Right cardiac atrium (tissue), 5 donors: ENCODE measurements at regions not wholly inside any gene's neighbourhood (a gene's known extent, or its start where the extent isn't known, plus 50 kb on each side); places are given as distances from the start of the nearest gene placed in this dataset.

Source experiments
- ATAC-seq, 2 donors: fragments of 200-7000 bp; cut with Tn5 transposase; one replicate each; pipeline versions ENCODE4 v1.8.0 to v1.9.1; 2020; ENCODE audit warnings: moderate library complexity in 2 of 2, mild to moderate bottlenecking in 1 of 2
- DNase-seq, 3 donors: peaks; one replicate each; pipeline ENCODE4 v3.0.0-alpha.2; 2020
- H3K27ac ChIP-seq: one replicate; pipeline ENCODE4 v1.5.1; 2013; ENCODE audit warnings: mild to moderate bottlenecking, low read length, control low read depth, moderate library complexity
- H3K27me3 ChIP-seq: one replicate; pipeline ENCODE4 v1.6.1; 2013; ENCODE audit not compliant: control insufficient read depth, insufficient read depth
- H3K4me1 ChIP-seq: one replicate; pipeline ENCODE4 v1.6.1; 2013; ENCODE audit warnings: low read length; ENCODE audit not compliant: control insufficient read depth, insufficient read depth
- H3K4me3 ChIP-seq: one replicate; pipeline ENCODE4 v1.5.1; 2013; ENCODE audit warnings: low read length, control low read depth
- H3K9me3 ChIP-seq: one replicate; pipeline ENCODE4 v1.6.1; 2013; ENCODE audit warnings: low read length; ENCODE audit not compliant: control insufficient read depth
- WGBS: extraction: QIAGEN DNeasy Blood & Tissue Kit; methylation state at CpG from one replicate; pipeline ENCODE4 v1.1.7; 2013; 5-methylcytosine and 5-hydroxymethylcytosine counted together
- intact Hi-C, 4 donors: fragments of 100-400 bp; cut with DNase I; formaldehyde crosslinking; loops; one replicate each; pipeline versions ENCODE4 v1.11.0 to v1.14.0; 2022 to 2023
- donor health status: healthy with polysubstance abuse.
- donor health status: DM: no; HTN: yes; CAD: no.
- donor health status: DM: no; HTN: no; CAD: no.
- donor health status: DM: no; HTN: yes; CAD: no; lungs with severe emphysema.
- donor health status: DM: yes; HTN: yes; CAD: no.

DNA sequence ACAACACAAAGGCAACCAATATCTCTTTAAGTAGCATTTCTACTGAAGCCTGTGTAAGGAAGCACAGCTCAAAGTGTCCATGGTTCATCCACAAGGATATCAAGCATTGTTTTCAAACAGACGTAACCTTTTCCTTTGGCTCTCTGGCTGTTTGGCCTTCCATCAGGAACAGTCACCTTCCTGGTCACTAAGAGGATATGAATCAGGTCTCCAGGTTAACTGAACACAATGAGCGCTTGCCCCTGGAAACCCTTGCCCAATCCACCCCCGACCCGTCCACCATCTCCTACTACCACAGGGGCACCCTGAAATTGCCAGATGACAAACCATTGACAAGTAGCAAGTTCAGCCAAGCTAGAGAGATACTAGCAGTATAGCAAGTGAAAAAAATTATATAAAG, 114.4 kb upstream of the COL21A1 start:
- no peak overlapping the region for H3K27ac ChIP-seq
- WGBS: 81% methylated on average over 4 of the region's 4 CpGs
- intact Hi-C loops: loop anchor here in 3 of 4 donors (5.0 to 10.0 kb wide), 3 partner anchors 103 to 230 kb away; no protein-coding TSS in a partner anchor
- H3K4me3 ChIP-seq: no peak overlapping the region
- H3K4me1 ChIP-seq: peaks cover 3% of the 10 kb centered on the region
- no peaks in the 10 kb centered on the region for H3K9me3 ChIP-seq
- DNase-seq: no peak
- peak in 1 of 2 donors; percentile 89 for ATAC-seq
- H3K27me3 ChIP-seq: no peaks in the 10 kb centered on the region

DNA sequence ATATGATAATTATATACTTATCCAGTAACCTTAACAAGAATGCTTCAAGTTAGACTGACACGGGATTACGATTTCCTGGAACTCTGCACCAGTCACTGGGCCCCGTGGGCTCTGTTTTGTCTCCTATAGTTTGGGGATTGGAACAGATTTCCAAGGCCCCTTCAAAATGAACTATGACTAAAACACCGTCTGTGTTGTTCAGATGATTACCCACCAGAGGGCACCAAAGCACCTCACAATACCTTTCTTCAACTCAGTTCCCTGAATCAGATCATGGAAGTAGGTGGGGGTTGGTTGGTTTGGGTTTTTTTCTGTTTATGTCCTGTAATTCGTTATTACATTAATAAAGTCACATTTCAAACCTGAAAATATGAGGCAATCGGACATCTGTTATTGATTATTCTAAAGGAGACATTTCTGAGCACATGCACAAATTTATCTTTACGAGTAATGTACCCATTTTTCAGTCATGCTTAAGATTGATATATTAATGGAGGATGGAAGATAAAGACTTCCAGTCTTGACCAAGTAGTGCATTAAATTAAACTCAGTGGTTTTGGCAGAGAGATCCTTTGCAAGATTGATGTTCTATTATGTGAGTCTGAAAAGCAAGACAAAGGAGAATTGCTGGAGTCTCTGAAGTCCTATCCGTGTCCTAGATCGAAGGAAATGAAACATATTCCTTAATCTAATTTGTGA, 112.0 kb upstream of the COL21A1 start:
- peak in 2 of 3 donors; percentile 31 to 50 for DNase-seq
- Histone ChIP-seq H3K4me1 (no peaks in the 10 kb centered on the region), H3K4me3 (no peak overlapping the region), H3K27me3 (no peaks in the 10 kb centered on the region), H3K27ac (no peak overlapping the region), H3K9me3 (no peaks in the 10 kb centered on the region)
- WGBS: 28% methylated on average over 9 of the region's 9 CpGs
- peak; percentile 79 to 84 for ATAC-seq
- intact Hi-C loops: loop anchor here in 3 of 4 donors (1.0 to 10.0 kb wide), 3 partner anchors 233 to 235 kb away; no protein-coding TSS in a partner anchor

DNA sequence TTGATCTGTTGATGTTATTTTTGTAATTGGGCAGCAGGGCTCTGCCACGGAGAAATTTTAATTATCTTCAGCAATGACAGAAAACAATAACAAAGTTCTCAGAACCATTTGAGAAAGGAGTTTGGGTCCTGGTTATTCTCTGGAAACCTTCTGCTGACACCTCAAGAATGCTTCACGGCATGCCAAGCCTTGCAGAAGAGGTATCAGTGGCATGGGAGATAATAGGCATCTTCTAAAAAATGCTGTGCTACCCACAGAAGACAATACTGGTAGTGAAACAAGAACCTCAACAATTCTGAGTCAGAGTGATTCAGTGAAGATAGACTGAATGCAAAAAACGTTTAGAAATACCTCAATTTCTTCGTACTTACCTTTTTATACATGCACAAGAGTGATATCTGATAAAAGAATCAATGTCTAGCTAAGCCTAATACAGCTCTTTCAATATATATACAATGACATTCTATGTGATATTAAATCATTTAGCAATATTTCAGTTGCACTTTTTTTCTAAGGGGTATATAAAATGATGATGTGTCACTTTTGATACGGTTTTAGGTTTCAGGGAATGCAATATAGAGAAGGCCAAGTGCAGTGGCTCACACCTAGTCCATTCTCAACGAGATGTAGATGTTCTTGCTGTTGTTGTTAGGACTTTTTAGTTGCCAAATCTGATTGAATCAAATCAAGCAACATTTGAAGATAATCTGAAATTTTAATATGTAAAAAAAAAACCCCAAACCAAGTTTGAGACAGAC, 110.4 kb upstream of the COL21A1 start:
- 71% methylated on average over 6 of the region's 6 CpGs for WGBS
- H3K27ac ChIP-seq: no peak overlapping the region
- H3K4me1 ChIP-seq: no peaks in the 10 kb centered on the region
- DNase-seq: no peak
- no peak overlapping the region for H3K4me3 ChIP-seq
- H3K9me3 ChIP-seq: no peaks in the 10 kb centered on the region
- no peak for ATAC-seq
- H3K27me3 ChIP-seq: no peaks in the 10 kb centered on the region
- intact Hi-C loops: loop anchor here in 2 of 4 donors (5.0 to 10.0 kb wide), 2 partner anchors 235 to 237 kb away; no protein-coding TSS in a partner anchor

DNA sequence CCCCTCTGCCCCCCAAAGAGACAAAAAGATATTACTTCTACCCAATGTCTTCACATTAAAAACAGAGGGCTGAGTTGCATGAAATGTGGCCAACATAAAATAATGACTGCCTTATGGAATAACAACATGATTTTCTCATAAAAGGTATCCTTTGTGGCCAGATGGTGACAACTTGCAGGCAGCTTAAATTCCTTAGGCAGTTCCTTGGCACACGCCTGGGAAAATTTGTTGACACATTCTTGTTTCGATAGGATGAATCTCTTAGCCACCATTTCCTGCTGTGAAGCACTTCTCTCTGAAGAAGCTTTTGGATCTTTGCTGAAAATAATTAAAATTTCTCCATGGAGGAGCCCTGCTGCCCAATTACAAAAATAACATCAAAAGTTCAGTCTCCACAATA, 109.0 kb upstream of the COL21A1 start:
- 27% methylated on average over 2 of the region's 2 CpGs for WGBS
- no peak for ATAC-seq

DNA sequence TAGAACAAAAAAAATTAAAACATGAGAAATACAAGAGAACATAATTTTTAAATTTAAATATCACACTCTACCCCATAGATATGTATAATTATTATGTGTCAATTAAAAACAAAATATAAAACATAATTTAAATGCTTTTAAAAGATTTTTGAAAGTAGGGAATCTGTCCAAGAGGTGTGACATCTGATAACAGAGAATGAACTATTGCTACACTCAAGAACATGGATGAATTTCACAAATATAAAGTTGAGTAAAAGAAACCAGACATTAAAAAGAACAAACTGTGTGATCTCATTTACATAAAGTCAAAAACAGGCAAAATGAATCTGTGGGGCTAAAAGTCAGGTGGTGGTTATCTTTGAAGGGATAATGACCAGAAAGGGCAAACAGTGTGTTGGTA, 106.5 kb upstream of the COL21A1 start:
- ATAC-seq: no peak
- Histone ChIP-seq H3K4me1 (no peaks in the 10 kb centered on the region), H3K4me3 (no peak overlapping the region), H3K27ac (no peak overlapping the region), H3K9me3 (no peaks in the 10 kb centered on the region), H3K27me3 (no peaks in the 10 kb centered on the region)
- no peak for DNase-seq
- intact Hi-C loops: loop anchor here in 2 of 4 donors (2.0 to 10.0 kb wide), 2 partner anchors 241 kb away; no protein-coding TSS in a partner anchor

More for the DNA sequence above, 109.0 kb upstream of the COL21A1 start:
- Histone ChIP-seq H3K27ac (no peak overlapping the region), H3K27me3 (no peaks in the 10 kb centered on the region), H3K4me3 (no peak overlapping the region), H3K4me1 (no peaks in the 10 kb centered on the region), H3K9me3 (no peaks in the 10 kb centered on the region)
- intact Hi-C loops: loop anchor here in 2 of 4 donors (5.0 to 10.0 kb wide), 2 partner anchors 236 to 238 kb away; no protein-coding TSS in a partner anchor
- DNase-seq: no peak

DNA sequence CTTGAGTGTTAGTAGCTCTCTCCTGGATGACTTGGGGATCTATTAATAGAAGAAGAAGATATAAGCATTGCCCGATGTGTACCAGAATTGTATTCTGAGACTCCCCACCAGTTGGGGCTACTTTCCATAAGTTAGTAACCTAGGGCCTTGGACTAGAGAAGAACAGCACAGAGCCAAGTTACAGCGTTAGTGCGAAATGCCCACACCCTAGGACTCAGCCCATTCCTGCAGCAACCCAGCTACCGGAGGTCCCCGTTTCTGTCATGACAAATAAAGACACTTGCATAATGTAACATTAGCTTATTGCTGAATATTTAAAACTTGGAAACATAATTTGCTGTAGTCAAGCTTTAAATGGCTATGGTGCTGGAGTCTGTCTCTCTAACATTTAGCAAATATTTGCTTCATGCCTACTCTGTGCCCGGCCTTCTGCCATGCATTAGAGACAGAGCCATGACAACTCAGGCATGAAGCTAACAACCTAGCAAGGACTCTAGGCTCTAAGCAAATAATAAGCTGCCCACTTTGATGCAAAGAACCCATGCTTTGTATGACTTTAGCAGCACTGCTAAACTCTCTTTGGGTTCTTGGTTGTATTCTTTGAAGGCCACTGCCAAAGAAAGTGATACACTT, 103.4 kb upstream of the COL21A1 start:
- WGBS: 92% methylated on average over 6 of the region's 6 CpGs
- intact Hi-C loops: loop anchor here in 1 of 4 donors (10.0 kb wide), 1 partner anchor 244 kb away; no protein-coding TSS in a partner anchor
- ATAC-seq (no peak), DNase-seq (no peak)
- H3K9me3 ChIP-seq: no peaks in the 10 kb centered on the region
- no peak overlapping the region for H3K4me3 ChIP-seq
- no peaks in the 10 kb centered on the region for H3K27me3 ChIP-seq
- no peak overlapping the region for H3K27ac ChIP-seq
- H3K4me1 ChIP-seq: no peaks in the 10 kb centered on the region

DNA sequence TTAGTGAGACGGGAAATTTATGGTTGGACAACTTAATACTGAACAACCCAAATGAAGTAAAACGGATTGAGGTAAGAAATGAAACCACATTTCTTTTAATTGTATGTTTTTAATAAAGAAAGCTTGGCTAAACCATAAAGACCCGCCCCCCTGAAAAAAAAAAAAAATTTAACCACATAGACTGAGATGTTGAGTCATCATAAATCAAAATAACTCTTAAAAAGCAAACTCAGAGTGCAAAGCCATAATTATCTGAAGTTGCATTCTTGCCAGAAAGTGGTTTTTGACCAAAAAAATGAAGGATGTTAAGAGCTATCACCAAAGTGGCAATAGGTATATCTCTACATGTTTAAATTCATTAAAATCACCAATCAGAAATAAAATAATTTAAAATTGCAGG, 101.8 kb upstream of the COL21A1 start:
- no peak for ATAC-seq
- no peak overlapping the region for H3K27ac ChIP-seq
- no peaks in the 10 kb centered on the region for H3K27me3 ChIP-seq
- 82% methylated on average over 3 of the region's 3 CpGs for WGBS
- H3K4me1 ChIP-seq: no peaks in the 10 kb centered on the region
- no peak for DNase-seq
- no peaks in the 10 kb centered on the region for H3K9me3 ChIP-seq
- intact Hi-C loops: no loop called here
- H3K4me3 ChIP-seq: no peak overlapping the region

DNA sequence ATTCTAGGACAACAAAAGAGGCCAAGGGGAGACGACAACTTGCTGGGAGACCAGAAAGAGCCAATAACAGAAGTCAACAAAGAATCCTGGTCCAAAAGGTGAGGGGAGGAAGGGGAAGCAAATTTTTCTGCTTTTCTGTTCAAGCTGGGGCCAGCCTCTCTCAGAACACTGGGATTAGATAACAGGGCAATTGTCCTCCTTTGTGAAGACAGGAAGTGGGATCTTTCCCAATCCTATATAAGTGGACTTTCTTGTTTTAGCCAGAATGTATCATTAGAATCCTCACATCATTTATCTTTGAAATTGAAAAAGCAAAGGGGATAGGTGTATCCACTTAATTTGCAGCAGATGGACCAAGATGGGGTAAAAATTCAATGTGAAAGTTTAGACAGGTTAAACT, 101.2 kb upstream of the COL21A1 start:
- ATAC-seq: no peak
- DNase-seq: no peak
- WGBS: 86% methylated on average over 1 of the region's 1 CpG
- no peak overlapping the region for H3K4me3 ChIP-seq
- no peaks in the 10 kb centered on the region for H3K9me3 ChIP-seq
- no peaks in the 10 kb centered on the region for H3K4me1 ChIP-seq
- no peak overlapping the region for H3K27ac ChIP-seq
- intact Hi-C loops: no loop called here
- H3K27me3 ChIP-seq: no peaks in the 10 kb centered on the region

DNA sequence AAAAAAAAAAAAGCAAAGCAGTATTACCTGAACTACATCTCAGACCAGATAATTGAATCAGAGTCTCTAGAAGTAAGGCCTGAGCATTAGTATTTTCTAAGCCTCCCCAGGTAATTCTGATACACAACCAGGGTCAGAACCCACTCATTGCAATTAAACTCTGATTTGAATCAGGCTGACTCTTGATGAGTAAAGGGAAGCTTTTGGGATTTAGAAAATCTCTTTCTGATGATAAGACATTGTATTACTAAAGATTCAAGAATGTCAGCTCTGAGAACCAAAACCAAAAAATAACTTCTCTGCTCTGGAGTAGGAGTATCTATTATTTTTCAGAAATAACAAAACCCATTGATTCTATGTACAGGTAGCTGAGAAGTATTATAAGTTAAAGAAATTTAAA, 100.1 kb upstream of the COL21A1 start:
- Histone ChIP-seq H3K27me3 (no peaks in the 10 kb centered on the region), H3K4me3 (no peak overlapping the region), H3K27ac (no peak overlapping the region), H3K9me3 (no peaks in the 10 kb centered on the region), H3K4me1 (no peaks in the 10 kb centered on the region)
- DNase-seq: no peak
- no peak for ATAC-seq
- intact Hi-C loops: no loop called here

DNA sequence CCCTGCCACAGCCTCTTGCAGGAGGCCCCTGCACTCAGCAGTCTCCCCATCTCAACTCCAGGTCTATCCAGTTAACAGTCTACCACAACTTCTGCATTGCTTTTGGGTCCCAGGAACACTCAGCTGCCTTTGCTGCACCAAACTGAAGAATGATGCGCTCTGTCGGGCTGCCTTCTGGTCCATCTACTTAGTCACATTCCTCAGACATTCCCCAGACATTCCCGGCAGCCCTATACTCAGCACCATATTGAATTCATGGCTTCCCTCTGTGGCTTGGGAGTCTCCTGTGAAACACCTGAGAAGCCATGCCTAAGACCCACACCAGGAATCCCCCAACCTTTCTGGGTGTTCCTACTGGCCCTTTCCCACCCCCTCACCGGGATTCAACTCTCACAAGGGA, 99.6 kb upstream of the COL21A1 start:
- Histone ChIP-seq H3K4me3 (no peak overlapping the region), H3K4me1 (no peaks in the 10 kb centered on the region), H3K9me3 (no peaks in the 10 kb centered on the region), H3K27ac (no peak overlapping the region), H3K27me3 (no peaks in the 10 kb centered on the region)
- intact Hi-C loops: no loop called here
- DNase-seq (no peak), ATAC-seq (no peak)
- WGBS: 78% methylated on average over 4 of the region's 4 CpGs
